AG08396 (cell line): ENCODE measurements at regions not wholly inside any gene's neighbourhood (a gene's known extent, or its start where the extent isn't known, plus 50 kb on each side); places are given as distances from the start of the nearest gene placed in this dataset.
"Not testable (repeated sequence)": the region's sequence is repeated elsewhere in the genome, so short reads cannot be mapped to it uniquely, and the experiment has no call there.

Experiments used
- DNase-seq: peaks from one replicate; pipeline ENCODE4 v3.0.0; 2012; ENCODE audit warnings: low spot score, mixed read lengths

GRCh38 chr15:96054621-96055020, 275.9 kb upstream of the NR2F2 start:
- no peak for DNase-seq

DNA sequence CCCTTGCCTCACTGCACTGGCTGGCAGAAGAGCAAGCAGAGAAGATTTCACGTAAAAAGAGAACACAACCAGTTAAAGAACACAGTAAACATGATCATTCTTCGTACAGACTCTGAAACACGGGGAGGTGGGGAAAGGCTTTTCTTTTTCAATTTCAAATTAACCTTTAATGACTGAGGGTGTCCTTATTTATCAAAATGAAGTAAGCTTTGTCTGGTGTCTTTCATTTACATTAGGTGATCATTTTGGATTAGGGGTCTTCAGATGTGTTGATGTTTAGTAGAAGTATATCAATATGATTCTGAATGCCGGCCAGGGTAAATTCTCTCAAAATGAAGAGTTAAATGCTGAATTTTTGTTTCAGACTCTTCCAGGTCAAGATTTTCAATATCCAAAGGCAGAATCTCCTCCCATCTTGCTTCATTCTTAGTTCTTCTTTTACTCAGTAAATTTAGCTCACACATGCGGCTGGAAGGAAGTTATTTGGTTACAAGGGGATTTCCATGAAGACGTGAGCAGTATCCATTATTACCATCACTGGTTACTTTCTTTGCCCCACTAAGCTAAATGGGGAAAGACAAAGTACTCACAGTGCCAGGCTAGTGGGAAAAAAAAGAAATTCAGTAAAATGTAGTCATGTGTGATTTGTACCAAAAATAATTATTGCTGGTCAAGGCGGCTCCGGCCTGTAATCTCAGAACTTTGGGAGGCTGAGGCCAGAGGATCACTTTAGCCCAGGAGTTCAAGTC, 272.2 kb upstream of the NR2F2 start:
- DNase-seq: no peak

DNA sequence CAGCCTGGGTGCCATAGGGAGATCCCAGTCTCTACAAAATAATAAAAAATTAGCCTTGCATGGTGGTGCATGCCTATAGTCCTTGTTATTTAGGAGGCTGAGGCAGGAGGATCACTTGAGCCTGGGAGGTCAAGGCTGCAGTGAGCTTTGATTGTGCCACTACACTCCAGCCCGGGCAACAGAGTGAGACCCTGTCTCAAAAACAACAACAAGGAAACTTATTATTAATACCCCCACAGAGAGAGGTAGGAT, 271.7 kb upstream of the NR2F2 start:
- not testable (repeated sequence) for DNase-seq

GRCh38 chr15:96060591-96060990, 269.9 kb upstream of the NR2F2 start:
- not testable (repeated sequence) for DNase-seq

DNA sequence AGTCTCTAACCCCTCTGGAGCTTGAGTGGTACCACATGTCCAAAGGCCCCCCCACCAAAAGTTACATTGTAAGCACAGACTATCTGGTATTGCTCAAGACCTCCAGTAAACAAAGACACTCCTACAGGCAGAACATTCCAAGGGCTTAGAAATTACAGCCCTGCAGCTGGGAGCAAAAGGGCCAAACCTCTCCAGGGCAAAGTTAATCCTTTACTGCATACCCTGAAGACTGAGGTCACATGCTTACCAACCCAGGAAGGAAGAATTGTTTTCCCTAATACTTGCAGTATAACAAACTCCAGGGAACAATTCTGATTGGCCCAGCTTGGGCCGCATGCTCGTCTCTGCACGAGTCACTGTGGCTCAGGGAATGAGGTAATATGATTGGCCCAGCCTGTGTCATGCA, 266.1 kb upstream of the NR2F2 start:
- peak; percentile 16 for DNase-seq

DNA sequence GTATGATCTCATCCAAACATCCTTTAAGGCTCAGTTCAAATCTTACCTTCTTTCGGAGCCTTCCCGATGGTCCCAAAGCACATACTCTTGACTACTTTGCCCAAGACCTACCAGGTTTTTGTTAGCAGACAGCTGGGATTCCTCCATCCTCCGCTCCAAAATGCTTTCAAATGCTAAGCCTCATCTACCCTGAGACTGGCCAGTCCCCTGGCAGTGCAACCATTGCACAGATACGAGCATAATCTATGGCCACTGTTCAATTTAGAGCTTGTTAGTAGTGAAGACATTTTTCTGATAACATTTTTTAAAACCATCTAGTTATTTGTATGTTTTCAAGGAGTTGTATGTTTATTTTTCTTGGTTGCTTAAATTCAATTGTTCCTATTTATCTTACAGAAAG, 264.4 kb upstream of the NR2F2 start:
- DNase-seq: no peak

- no peak for DNase-seq
These were observed 263.5 kb upstream of the NR2F2 start for GRCh38 chr15:96066852-96067495.

DNA sequence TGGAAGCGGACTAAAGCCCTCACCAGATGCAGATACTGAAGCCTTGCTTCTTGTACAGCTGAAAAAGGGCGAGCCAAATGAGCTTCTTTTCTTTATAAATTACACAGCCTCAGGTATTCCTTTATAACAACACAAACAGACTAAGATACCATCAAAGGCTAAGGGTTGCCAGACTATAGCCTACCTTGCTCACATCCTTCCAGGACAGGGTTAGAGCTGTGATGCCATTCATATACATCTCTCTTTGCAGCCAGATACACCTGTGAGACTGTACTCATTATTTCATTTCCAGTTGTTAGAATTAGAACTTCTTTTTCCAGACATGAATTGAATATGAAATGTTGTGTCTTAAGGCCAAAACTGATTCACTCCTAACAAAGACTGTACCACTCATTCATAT, 262.8 kb upstream of the NR2F2 start:
- DNase-seq: no peak

DNA sequence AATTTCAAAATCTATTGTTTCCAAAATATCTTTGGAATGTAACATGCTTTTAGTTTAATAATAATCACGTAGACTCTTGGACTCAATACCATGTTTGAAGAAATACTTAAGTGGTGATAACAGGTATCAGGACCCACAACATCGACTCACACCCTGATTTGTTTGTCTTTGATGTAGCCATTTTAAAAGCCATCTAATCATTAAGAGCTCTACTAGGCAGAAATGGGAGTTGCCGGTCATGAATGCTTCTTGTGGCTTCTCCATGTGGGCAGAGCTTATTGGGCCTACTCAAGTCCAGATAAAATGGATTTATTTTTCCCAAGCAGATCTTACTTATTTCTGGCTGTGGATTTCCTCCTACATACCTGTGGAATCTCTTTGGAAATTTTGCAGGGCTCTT, 261.6 kb upstream of the NR2F2 start:
- no peak for DNase-seq

DNA sequence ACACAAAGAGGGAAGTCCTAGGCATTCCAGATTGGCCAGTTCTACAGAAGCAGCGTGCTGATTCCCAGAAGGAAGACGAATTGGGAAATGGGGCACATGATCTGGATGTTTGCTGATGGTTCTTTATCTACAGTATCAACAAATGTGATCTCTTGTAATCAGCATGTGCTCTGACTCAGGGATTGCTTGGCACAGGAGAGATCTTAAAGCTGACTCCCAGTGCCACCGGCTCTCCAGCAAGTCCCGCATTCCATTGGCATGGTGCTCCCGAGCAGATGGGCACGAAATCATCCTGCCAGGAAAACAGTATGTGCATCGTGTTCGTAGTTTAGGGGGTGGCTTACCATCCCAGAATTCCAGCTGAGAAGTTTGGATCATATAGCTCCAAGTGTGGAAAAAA, 259.9 kb upstream of the NR2F2 start:
- DNase-seq: no peak

GRCh38 chr15:96072821-96073220, 257.7 kb upstream of the NR2F2 start:
- no peak for DNase-seq

GRCh38 chr15:96073908-96074307, 256.6 kb upstream of the NR2F2 start:
- DNase-seq: no peak

GRCh38 chr15:96075895-96076294, 254.6 kb upstream of the NR2F2 start:
- no peak for DNase-seq

- no peak for DNase-seq
These were observed 254.2 kb upstream of the NR2F2 start for GRCh38 chr15:96076350-96076749.

DNA sequence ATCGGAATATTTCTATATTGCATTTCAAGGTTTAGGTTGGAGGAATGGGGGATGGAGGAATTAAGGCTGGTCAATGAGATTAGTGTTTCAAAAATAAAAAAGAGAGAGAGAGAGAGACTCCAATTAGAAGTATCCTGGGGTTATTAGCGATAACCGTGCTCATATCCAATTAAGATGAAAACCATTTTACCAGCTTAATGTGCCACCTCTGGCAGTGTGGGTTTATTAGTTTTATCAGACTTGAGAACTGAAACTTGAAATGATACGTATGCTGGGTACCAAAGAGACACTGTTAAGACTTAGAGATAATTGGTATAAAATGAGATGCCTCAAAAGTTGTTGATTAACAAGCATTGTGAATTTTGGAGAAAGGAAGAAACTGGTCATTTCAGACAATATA, 251.5 kb upstream of the NR2F2 start:
- DNase-seq: no peak

GRCh38 chr15:96079882-96080281, 250.6 kb upstream of the NR2F2 start:
- DNase-seq: no peak

DNA sequence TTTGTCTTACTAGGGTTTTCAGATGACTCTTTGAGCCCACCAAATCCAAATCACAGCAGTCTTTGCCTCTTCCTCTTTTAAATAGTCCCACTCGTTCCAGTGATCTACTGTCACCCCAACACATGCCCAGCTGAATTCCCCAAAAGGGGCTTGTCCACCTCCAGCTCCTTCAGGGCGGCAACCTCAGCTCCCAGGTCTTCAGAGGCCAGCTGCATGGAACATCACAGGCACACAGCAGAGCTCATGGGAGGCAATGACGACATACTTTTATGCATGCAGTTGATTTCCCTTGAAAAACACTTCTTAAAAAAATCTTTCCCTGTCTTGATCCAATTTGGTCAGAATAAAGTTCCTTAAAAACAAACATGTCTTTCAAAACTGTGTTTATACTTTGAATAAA, 244.3 kb upstream of the NR2F2 start:
- no peak for DNase-seq

DNA sequence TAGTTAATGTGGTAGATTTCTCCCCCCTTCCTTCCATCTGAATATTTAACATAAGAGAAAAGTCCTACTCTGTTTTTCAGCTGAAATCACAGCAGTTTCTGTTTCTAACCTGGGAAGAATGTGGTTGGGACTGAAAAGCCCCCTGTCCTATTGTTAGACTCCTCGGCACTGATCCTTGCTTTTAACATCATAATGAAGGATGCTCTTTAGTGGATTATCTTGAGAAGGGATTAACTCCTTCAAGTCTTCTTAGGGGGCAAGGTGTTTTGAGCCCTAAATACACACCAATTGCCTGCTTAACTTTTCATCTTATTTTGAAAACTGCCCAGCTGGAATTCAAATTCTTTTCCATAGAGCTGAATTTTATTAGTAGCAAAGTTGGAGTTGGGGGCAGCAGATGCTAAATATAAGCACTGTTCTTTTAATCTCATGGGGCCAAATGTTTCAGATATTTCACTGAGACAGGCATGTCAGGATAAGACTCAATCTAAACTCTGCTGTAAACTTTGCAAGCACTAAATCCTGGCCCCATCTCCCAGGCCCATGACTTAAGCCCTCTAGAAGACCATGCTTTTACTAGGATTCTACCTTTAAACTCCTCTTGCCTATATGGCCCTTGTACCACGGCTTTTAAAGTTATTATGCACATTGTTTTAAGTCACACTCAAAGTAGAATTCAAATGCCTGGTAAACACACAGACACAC, 243.2 kb upstream of the NR2F2 start:
- no peak for DNase-seq

DNA sequence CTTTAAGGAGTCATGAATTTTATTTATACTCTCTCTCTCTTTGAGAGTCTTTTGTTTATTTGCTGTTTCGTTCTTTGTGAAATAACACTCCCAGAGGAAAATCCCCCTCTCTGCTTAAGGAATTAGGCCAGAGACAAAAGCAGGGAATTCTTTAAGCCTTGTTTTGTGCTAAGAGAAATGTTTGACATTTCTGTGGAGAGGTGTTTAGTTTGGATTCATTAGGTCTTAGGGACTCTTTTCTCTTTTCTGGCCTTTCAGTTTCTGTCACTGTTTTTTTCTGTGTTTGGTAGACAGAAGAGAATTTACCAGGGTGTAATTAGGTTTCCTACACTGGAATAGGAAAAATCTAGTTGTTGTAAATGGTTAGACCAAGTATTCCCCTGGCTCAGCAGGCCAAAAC, 241.8 kb upstream of the NR2F2 start:
- no peak for DNase-seq

DNA sequence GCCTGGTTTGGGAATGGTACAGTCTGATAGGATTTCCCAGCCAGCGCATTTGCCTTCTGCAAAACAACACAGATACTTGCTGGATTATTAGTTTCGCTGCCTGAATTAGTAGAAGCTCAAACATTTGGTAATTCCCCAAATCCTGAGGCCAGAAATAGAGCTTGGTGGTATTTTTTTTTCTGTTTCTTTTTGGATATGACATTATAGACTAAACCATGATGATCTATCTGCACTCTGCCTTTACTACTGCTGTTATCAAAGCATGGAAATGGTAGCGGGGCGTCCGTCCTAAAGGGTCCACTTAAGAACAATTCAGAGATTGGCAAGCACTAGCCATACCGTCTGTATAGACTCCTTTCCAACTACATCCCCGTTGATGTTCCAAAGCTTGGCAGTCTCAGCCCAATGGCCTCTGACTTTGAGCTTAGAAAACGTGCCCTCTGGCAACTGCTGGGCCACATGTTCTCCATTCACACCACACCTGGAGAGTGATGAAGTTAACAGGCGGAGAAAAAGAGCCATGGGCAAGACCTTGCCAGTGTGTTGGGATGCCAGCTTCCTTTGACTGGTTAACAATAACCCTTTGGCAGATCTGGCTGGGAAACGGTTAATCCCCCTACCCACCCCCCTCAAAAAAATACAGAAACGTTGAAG, 241.0 kb upstream of the NR2F2 start:
- DNase-seq: no peak

GRCh38 chr15:96092186-96092585, 238.3 kb upstream of the NR2F2 start:
- no peak for DNase-seq

GRCh38 chr15:96093063-96093462, 237.4 kb upstream of the NR2F2 start:
- no peak for DNase-seq

DNA sequence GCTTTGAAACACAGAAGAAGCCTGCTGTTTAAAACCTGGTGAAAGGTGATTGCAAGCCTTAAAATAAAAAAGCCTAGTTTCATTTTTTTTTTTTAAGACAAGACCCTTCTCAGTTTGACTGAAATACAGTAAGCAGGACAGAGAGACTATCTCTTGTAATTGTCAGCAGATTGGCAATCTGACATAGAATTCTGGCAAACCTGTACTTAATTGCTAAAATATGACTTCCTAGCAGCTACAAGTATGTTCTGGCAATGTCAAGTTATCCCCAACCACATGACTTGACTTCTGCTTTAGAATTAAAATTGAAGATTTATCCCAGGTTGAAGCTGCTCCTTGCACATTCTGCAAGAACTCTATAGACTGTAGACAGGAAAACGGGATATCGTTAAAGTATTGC, 232.8 kb upstream of the NR2F2 start:
- DNase-seq: no peak
